ENCODE measurements at regions not wholly inside any gene's neighbourhood (a gene's known extent, or its start where the extent isn't known, plus 50 kb on each side); places are given as distances from the start of the nearest gene placed in this dataset.
"Not testable (repeated sequence)": the region's sequence is repeated elsewhere in the genome, so short reads cannot be mapped to it uniquely, and the experiment has no call there.

GRCh38 chr11:67801397-67801796 lies 127.0 kb upstream of the ALDH3B2 start:
- H3K36me3 Mint-ChIP-seq (ENCODE audit: low read depth); CTCF ChIA-PET; ATAC-seq; H3K27ac Mint-ChIP-seq; DNase-seq; POLR2A ChIA-PET; H3K9me3 Mint-ChIP-seq (ENCODE audit: insufficient read depth); H3K27me3 Mint-ChIP-seq (ENCODE audit: low read depth); H3K4me3 Mint-ChIP-seq: not testable (repeated sequence)
- H3K4me1 Mint-ChIP-seq (ENCODE audit: low read depth) = peaks cover 15% of the 10 kb centered on the region

- peaks cover 14% of the 10 kb centered on the region for H3K4me1 Mint-ChIP-seq (ENCODE audit: low read depth)
- DNase-seq; H3K9me3 Mint-ChIP-seq (ENCODE audit: insufficient read depth); H3K36me3 Mint-ChIP-seq (ENCODE audit: low read depth); POLR2A ChIA-PET; H3K27ac Mint-ChIP-seq; ATAC-seq; H3K27me3 Mint-ChIP-seq (ENCODE audit: low read depth); H3K4me3 Mint-ChIP-seq: not testable (repeated sequence)
- CTCF ChIA-PET = interaction anchor here (0.6 kb wide), 1 partner anchor 8 kb away, joined by 3 read pairs; no protein-coding TSS in a partner anchor
Measured at GRCh38 chr11:67800591-67800990, 126.2 kb upstream of the ALDH3B2 start.

GRCh38 chr11:67799808-67800207 lies 125.4 kb upstream of the ALDH3B2 start:
- H3K9me3 Mint-ChIP-seq (ENCODE audit: insufficient read depth); H3K36me3 Mint-ChIP-seq (ENCODE audit: low read depth); H3K27ac Mint-ChIP-seq; H3K27me3 Mint-ChIP-seq (ENCODE audit: low read depth); POLR2A ChIA-PET; H3K4me3 Mint-ChIP-seq; CTCF ChIA-PET; ATAC-seq: not testable (repeated sequence)
- peaks cover 14% of the 10 kb centered on the region for H3K4me1 Mint-ChIP-seq (ENCODE audit: low read depth)
- peak; percentile 28 for DNase-seq

GRCh38 chr11:67797726-67798521 lies 123.5 kb upstream of the ALDH3B2 start:
- ATAC-seq; H3K36me3 Mint-ChIP-seq (ENCODE audit: low read depth); DNase-seq; POLR2A ChIA-PET; H3K9me3 Mint-ChIP-seq (ENCODE audit: insufficient read depth); H3K27ac Mint-ChIP-seq; CTCF ChIA-PET; H3K4me1 Mint-ChIP-seq (ENCODE audit: low read depth); H3K4me3 Mint-ChIP-seq; H3K27me3 Mint-ChIP-seq (ENCODE audit: low read depth): not testable (repeated sequence)

GRCh38 chr11:67795746-67796145 lies 121.3 kb upstream of the ALDH3B2 start:
- Mint-ChIP-seq H3K4me1 (ENCODE audit: low read depth) (peaks cover 10% of the 10 kb centered on the region), H3K27ac (no peak overlapping the region), H3K36me3 (ENCODE audit: low read depth) (no peaks in the 10 kb centered on the region), H3K27me3 (ENCODE audit: low read depth) (no peaks in the 10 kb centered on the region), H3K4me3 (no peak overlapping the region), H3K9me3 (ENCODE audit: insufficient read depth) (no peaks in the 10 kb centered on the region)
- CTCF ChIA-PET = no interaction called here
- POLR2A ChIA-PET = no interaction called here
- DNase-seq (no peak), ATAC-seq (no peak)

- H3K27ac Mint-ChIP-seq; H3K4me3 Mint-ChIP-seq; POLR2A ChIA-PET; DNase-seq; H3K36me3 Mint-ChIP-seq (ENCODE audit: low read depth); CTCF ChIA-PET; H3K9me3 Mint-ChIP-seq (ENCODE audit: insufficient read depth); ATAC-seq; H3K27me3 Mint-ChIP-seq (ENCODE audit: low read depth): not testable (repeated sequence)
- H3K4me1 Mint-ChIP-seq (ENCODE audit: low read depth) = peaks cover 10% of the 10 kb centered on the region
Measured at GRCh38 chr11:67793750-67794149, 119.3 kb upstream of the ALDH3B2 start.

GRCh38 chr11:67792273-67792990 lies 118.0 kb upstream of the ALDH3B2 start:
- not testable (repeated sequence) for H3K27ac Mint-ChIP-seq

GRCh38 chr11:67791598-67792170 lies 117.3 kb upstream of the ALDH3B2 start:
- H3K36me3 Mint-ChIP-seq (ENCODE audit: low read depth); H3K27me3 Mint-ChIP-seq (ENCODE audit: low read depth); ATAC-seq; H3K4me3 Mint-ChIP-seq; H3K9me3 Mint-ChIP-seq (ENCODE audit: insufficient read depth); DNase-seq; H3K27ac Mint-ChIP-seq; POLR2A ChIA-PET: not testable (repeated sequence)
- H3K4me1 Mint-ChIP-seq (ENCODE audit: low read depth) = peaks cover 10% of the 10 kb centered on the region
- CTCF ChIA-PET = interaction anchor here (0.8 to 0.9 kb wide), 2 partner anchors 9 to 162 kb away, joined by 3 read pairs; partner anchors contain the start of gene NUDT8

More at GRCh38 chr11:67792273-67792990, 118.0 kb upstream of the ALDH3B2 start:
- POLR2A ChIA-PET; H3K27me3 Mint-ChIP-seq (ENCODE audit: low read depth); ATAC-seq; H3K36me3 Mint-ChIP-seq (ENCODE audit: low read depth); H3K4me3 Mint-ChIP-seq; H3K9me3 Mint-ChIP-seq (ENCODE audit: insufficient read depth): not testable (repeated sequence)
- H3K4me1 Mint-ChIP-seq (ENCODE audit: low read depth) = peaks cover 10% of the 10 kb centered on the region
- peak; percentile 60 for DNase-seq
- CTCF ChIA-PET = interaction anchor here (0.8 to 0.9 kb wide), 2 partner anchors 8 to 162 kb away, joined by 3 read pairs; partner anchors contain the start of gene NUDT8

GRCh38 chr11:67788341-67788695 lies 113.9 kb upstream of the ALDH3B2 start:
- DNase-seq; H3K4me3 Mint-ChIP-seq; ATAC-seq; POLR2A ChIA-PET; H3K27me3 Mint-ChIP-seq (ENCODE audit: low read depth); CTCF ChIA-PET; H3K9me3 Mint-ChIP-seq (ENCODE audit: insufficient read depth); H3K36me3 Mint-ChIP-seq (ENCODE audit: low read depth); H3K27ac Mint-ChIP-seq: not testable (repeated sequence)
- H3K4me1 Mint-ChIP-seq (ENCODE audit: low read depth) = peaks cover 10% of the 10 kb centered on the region

- H3K36me3 Mint-ChIP-seq (ENCODE audit: low read depth); POLR2A ChIA-PET; H3K27ac Mint-ChIP-seq; H3K4me3 Mint-ChIP-seq; H3K27me3 Mint-ChIP-seq (ENCODE audit: low read depth); H3K9me3 Mint-ChIP-seq (ENCODE audit: insufficient read depth); ATAC-seq; CTCF ChIA-PET; DNase-seq: not testable (repeated sequence)
- H3K4me1 Mint-ChIP-seq (ENCODE audit: low read depth) = peaks cover 10% of the 10 kb centered on the region
Measured at GRCh38 chr11:67787681-67788340, 113.4 kb upstream of the ALDH3B2 start.

GRCh38 chr11:67781967-67782366 lies 107.5 kb upstream of the ALDH3B2 start:
- H3K27me3 Mint-ChIP-seq (ENCODE audit: low read depth) = peaks cover 13% of the 10 kb centered on the region
- CTCF ChIA-PET; ATAC-seq; H3K4me3 Mint-ChIP-seq; DNase-seq; H3K9me3 Mint-ChIP-seq (ENCODE audit: insufficient read depth); POLR2A ChIA-PET; H3K4me1 Mint-ChIP-seq (ENCODE audit: low read depth); H3K27ac Mint-ChIP-seq; H3K36me3 Mint-ChIP-seq (ENCODE audit: low read depth): not testable (repeated sequence)

GRCh38 chr11:67781506-67781905 lies 107.1 kb upstream of the ALDH3B2 start:
- H3K27me3 Mint-ChIP-seq (ENCODE audit: low read depth) = peaks cover 13% of the 10 kb centered on the region
- CTCF ChIA-PET; H3K27ac Mint-ChIP-seq; DNase-seq; H3K36me3 Mint-ChIP-seq (ENCODE audit: low read depth); H3K9me3 Mint-ChIP-seq (ENCODE audit: insufficient read depth); ATAC-seq; POLR2A ChIA-PET; H3K4me3 Mint-ChIP-seq; H3K4me1 Mint-ChIP-seq (ENCODE audit: low read depth): not testable (repeated sequence)

All from activated CD8-positive, alpha-beta T cell treated with anti-CD3 and anti-CD28 coated beads, Interleukin-2, amount 10 ng/mL, durations not matched to agents 7 days and 5 days (primary cell).